Activated CD4-positive, alpha-beta T cell treated with anti-CD3 and anti-CD28 coated beads, Interleukin-2, amount 10 ng/mL, durations not matched to agents 7 days and 5 days (primary cell): ENCODE measurements at regions not wholly inside any gene's neighbourhood (a gene's known extent, or its start where the extent isn't known, plus 50 kb on each side); places are given as distances from the start of the nearest gene placed in this dataset.

ENCODE experiments used
- CTCF ChIA-PET: fragments of 350-600 bp; sonication (Branson Sonifier 250); formaldehyde crosslinking; loops from one replicate; lab custom pipeline; 2021; ENCODE audit warnings: antibody characterized with exemption; lab: Charles Lee
- POLR2A ChIA-PET: fragments of 350-600 bp; sonication (Branson Sonifier 250); formaldehyde crosslinking; loops from one replicate; lab custom pipeline; 2021; ENCODE audit warnings: antibody characterized with exemption; lab: Charles Lee
- DNase-seq: peaks from one replicate; pipeline ENCODE4 v3.0.0-alpha.2; 2020
- H3K27ac Mint-ChIP-seq: one replicate; pipeline ENCODE4 v1.8.0; 2021; ENCODE audit warnings: mild to moderate bottlenecking, moderate library complexity, mixed read lengths
- H3K27me3 Mint-ChIP-seq: one replicate; pipeline ENCODE4 v1.8.0; 2021; ENCODE audit warnings: mixed read lengths
- H3K36me3 Mint-ChIP-seq: one replicate; pipeline ENCODE4 v1.8.0; 2021; ENCODE audit warnings: low read depth, mixed read lengths
- H3K4me1 Mint-ChIP-seq: one replicate; pipeline ENCODE4 v1.8.0; 2021; ENCODE audit warnings: mixed read lengths
- H3K4me3 Mint-ChIP-seq: one replicate; pipeline ENCODE4 v1.8.0; 2021; ENCODE audit warnings: mild to moderate bottlenecking, moderate library complexity, mixed read lengths
- H3K9me3 Mint-ChIP-seq: one replicate; pipeline ENCODE4 v1.8.0; 2021; ENCODE audit warnings: mixed read lengths

GRCh38 chr10:118213436-118213835 is 128.7 kb downstream of the FAM204A start:
- no peak overlapping the region for H3K27ac Mint-ChIP-seq
- no peak for DNase-seq
- H3K36me3 Mint-ChIP-seq = no peaks in the 10 kb centered on the region
- no peak overlapping the region for H3K4me3 Mint-ChIP-seq
- no peaks in the 10 kb centered on the region for H3K4me1 Mint-ChIP-seq
- no peaks in the 10 kb centered on the region for H3K9me3 Mint-ChIP-seq
- peaks cover 13% of the 10 kb centered on the region for H3K27me3 Mint-ChIP-seq
- ChIA-PET CTCF (no interaction called here), POLR2A (no interaction called here)

GRCh38 chr10:118210276-118210675 is 131.8 kb downstream of the FAM204A start:
- ChIA-PET POLR2A (no interaction called here), CTCF (no interaction called here)
- Mint-ChIP-seq H3K27ac (no peak overlapping the region), H3K27me3 (peaks cover 15% of the 10 kb centered on the region), H3K36me3 (no peaks in the 10 kb centered on the region), H3K9me3 (no peaks in the 10 kb centered on the region), H3K4me3 (no peak overlapping the region), H3K4me1 (no peaks in the 10 kb centered on the region)
- no peak for DNase-seq

- POLR2A ChIA-PET = no interaction called here
Measured at GRCh38 chr10:118209215-118209614, 132.9 kb downstream of the FAM204A start.

GRCh38 chr10:118207470-118208007 is 134.6 kb downstream of the FAM204A start:
- Mint-ChIP-seq H3K9me3 (no peaks in the 10 kb centered on the region), H3K4me3 (no peak overlapping the region), H3K4me1 (no peaks in the 10 kb centered on the region), H3K27ac (no peak overlapping the region), H3K36me3 (no peaks in the 10 kb centered on the region), H3K27me3 (peaks cover 14% of the 10 kb centered on the region)
- ChIA-PET POLR2A (no interaction called here), CTCF (no interaction called here)
- DNase-seq = no peak

More at GRCh38 chr10:118209215-118209614, 132.9 kb downstream of the FAM204A start:
- Mint-ChIP-seq H3K27ac (no peak overlapping the region), H3K36me3 (no peaks in the 10 kb centered on the region), H3K4me1 (no peaks in the 10 kb centered on the region), H3K4me3 (no peak overlapping the region), H3K9me3 (no peaks in the 10 kb centered on the region), H3K27me3 (peaks cover 21% of the 10 kb centered on the region)
- CTCF ChIA-PET = no interaction called here
- DNase-seq = no peak

GRCh38 chr10:118204292-118204943 is 137.7 kb downstream of the FAM204A start:
- no peak for DNase-seq
- ChIA-PET POLR2A (no interaction called here), CTCF (no interaction called here)
- Mint-ChIP-seq H3K4me3 (no peak overlapping the region), H3K36me3 (no peaks in the 10 kb centered on the region), H3K9me3 (no peaks in the 10 kb centered on the region), H3K4me1 (no peaks in the 10 kb centered on the region), H3K27me3 (peaks cover 23% of the 10 kb centered on the region), H3K27ac (no peak overlapping the region)

GRCh38 chr10:118203461-118203860 is 138.7 kb downstream of the FAM204A start:
- POLR2A ChIA-PET = no interaction called here
- Mint-ChIP-seq H3K4me3 (no peak overlapping the region), H3K9me3 (no peaks in the 10 kb centered on the region), H3K27ac (no peak overlapping the region), H3K4me1 (no peaks in the 10 kb centered on the region), H3K36me3 (no peaks in the 10 kb centered on the region), H3K27me3 (peaks cover 21% of the 10 kb centered on the region)
- DNase-seq = no peak
- CTCF ChIA-PET = no interaction called here

- POLR2A ChIA-PET = no interaction called here
- no peak for DNase-seq
- Mint-ChIP-seq H3K27ac (no peak overlapping the region), H3K36me3 (no peaks in the 10 kb centered on the region), H3K4me3 (no peak overlapping the region), H3K4me1 (no peaks in the 10 kb centered on the region), H3K27me3 (peaks cover 6% of the 10 kb centered on the region), H3K9me3 (no peaks in the 10 kb centered on the region)
- CTCF ChIA-PET = no interaction called here
Measured at GRCh38 chr10:118195729-118196128, 146.4 kb downstream of the FAM204A start.

- no peak for DNase-seq
- Mint-ChIP-seq H3K36me3 (no peaks in the 10 kb centered on the region), H3K27ac (no peak overlapping the region), H3K27me3 (peaks cover 1% of the 10 kb centered on the region), H3K4me3 (no peak overlapping the region), H3K4me1 (no peaks in the 10 kb centered on the region), H3K9me3 (no peaks in the 10 kb centered on the region)
- ChIA-PET POLR2A (no interaction called here), CTCF (no interaction called here)
Measured at GRCh38 chr10:118193642-118194041, 146.9 kb upstream of the RAB11FIP2 start.

GRCh38 chr10:118181021-118181420 is 134.3 kb upstream of the RAB11FIP2 start:
- ChIA-PET CTCF (no interaction called here), POLR2A (no interaction called here)
- DNase-seq = no peak
- H3K9me3 Mint-ChIP-seq = no peaks in the 10 kb centered on the region
- no peak overlapping the region for H3K4me3 Mint-ChIP-seq
- peaks cover 8% of the 10 kb centered on the region for H3K27me3 Mint-ChIP-seq
- H3K36me3 Mint-ChIP-seq = no peaks in the 10 kb centered on the region
- no peaks in the 10 kb centered on the region for H3K4me1 Mint-ChIP-seq
- no peak overlapping the region for H3K27ac Mint-ChIP-seq

GRCh38 chr10:118175148-118175547 is 128.4 kb upstream of the RAB11FIP2 start:
- H3K27ac Mint-ChIP-seq = no peak overlapping the region
- POLR2A ChIA-PET = no interaction called here
- DNase-seq = no peak
- no peak overlapping the region for H3K4me3 Mint-ChIP-seq
- H3K4me1 Mint-ChIP-seq = no peaks in the 10 kb centered on the region
- H3K36me3 Mint-ChIP-seq = no peaks in the 10 kb centered on the region
- H3K9me3 Mint-ChIP-seq = no peaks in the 10 kb centered on the region
- CTCF ChIA-PET = no interaction called here
- H3K27me3 Mint-ChIP-seq = peaks cover 10% of the 10 kb centered on the region

GRCh38 chr10:118173296-118173695 is 126.6 kb upstream of the RAB11FIP2 start:
- Mint-ChIP-seq H3K4me1 (no peaks in the 10 kb centered on the region), H3K27ac (no peak overlapping the region), H3K27me3 (peaks cover 10% of the 10 kb centered on the region), H3K9me3 (no peaks in the 10 kb centered on the region), H3K4me3 (no peak overlapping the region), H3K36me3 (no peaks in the 10 kb centered on the region)
- ChIA-PET CTCF (no interaction called here), POLR2A (no interaction called here)
- no peak for DNase-seq

GRCh38 chr10:118171861-118172260 is 125.1 kb upstream of the RAB11FIP2 start:
- Mint-ChIP-seq H3K4me3 (no peak overlapping the region), H3K27ac (no peak overlapping the region), H3K9me3 (no peaks in the 10 kb centered on the region), H3K27me3 (peaks cover 9% of the 10 kb centered on the region), H3K36me3 (no peaks in the 10 kb centered on the region), H3K4me1 (no peaks in the 10 kb centered on the region)
- ChIA-PET POLR2A (no interaction called here), CTCF (no interaction called here)
- no peak for DNase-seq

GRCh38 chr10:118167056-118167700 is 120.4 kb upstream of the RAB11FIP2 start:
- Mint-ChIP-seq H3K4me1 (no peaks in the 10 kb centered on the region), H3K27ac (no peak overlapping the region), H3K9me3 (no peaks in the 10 kb centered on the region), H3K4me3 (no peak overlapping the region), H3K36me3 (no peaks in the 10 kb centered on the region), H3K27me3 (peaks cover 5% of the 10 kb centered on the region)
- no peak for DNase-seq
- ChIA-PET CTCF (no interaction called here), POLR2A (no interaction called here)
